ENCODE measurements at regions not wholly inside any gene's neighbourhood (a gene's known extent, or its start where the extent isn't known, plus 50 kb on each side); places are given as distances from the start of the nearest gene placed in this dataset.
A peak's percentile ranks its signal among the peaks of the same experiment; 100 is the strongest.

DNA sequence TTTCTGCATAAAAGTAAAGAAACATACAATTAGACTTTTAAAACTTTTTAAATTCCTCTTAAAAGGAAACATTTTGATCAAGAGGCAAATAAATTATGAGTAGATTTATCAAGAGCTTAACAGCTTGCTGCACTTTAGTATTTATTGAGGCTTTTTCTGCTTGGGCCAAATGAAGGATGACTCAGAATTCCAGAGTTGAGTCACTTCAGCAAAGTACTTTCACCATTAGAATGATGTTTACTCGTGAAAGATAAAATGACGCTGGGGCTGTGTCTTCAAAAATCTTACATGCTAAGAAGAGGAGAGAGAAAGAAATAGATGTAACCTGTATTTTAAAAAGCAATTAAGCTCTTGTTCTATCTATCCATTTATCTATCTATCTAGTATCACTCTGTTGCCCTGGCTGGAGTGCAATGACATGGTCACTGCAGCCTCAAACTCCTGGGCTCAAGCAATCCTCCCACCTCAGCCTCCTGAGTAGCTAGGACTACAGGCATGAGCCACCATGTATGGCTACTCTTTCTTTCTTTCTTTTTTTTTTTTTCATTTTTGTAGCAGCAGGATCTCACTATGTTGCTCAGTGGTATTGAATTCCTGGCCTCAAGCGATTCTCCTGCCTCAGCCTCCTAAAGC is 75.3 kb upstream of the RIOK3 start:
- TF ChIP-seq, protein P1, sequence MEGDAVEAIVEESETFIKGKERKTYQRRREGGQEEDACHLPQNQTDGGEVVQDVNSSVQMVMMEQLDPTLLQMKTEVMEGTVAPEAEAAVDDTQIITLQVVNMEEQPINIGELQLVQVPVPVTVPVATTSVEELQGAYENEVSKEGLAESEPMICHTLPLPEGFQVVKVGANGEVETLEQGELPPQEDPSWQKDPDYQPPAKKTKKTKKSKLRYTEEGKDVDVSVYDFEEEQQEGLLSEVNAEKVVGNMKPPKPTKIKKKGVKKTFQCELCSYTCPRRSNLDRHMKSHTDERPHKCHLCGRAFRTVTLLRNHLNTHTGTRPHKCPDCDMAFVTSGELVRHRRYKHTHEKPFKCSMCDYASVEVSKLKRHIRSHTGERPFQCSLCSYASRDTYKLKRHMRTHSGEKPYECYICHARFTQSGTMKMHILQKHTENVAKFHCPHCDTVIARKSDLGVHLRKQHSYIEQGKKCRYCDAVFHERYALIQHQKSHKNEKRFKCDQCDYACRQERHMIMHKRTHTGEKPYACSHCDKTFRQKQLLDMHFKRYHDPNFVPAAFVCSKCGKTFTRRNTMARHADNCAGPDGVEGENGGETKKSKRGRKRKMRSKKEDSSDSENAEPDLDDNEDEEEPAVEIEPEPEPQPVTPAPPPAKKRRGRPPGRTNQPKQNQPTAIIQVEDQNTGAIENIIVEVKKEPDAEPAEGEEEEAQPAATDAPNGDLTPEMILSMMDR (conservative IDR thresholded peaks at IDR 0.05; ENCODE audit: low read depth), result no peak
- peak; percentile 63 for DNase-seq (ENCODE audit: low spot score)
- H3K27ac ChIP-seq, result peak overlapping the region; percentile 78
- ChIA-PET CTCF (interaction anchor here (0.7 to 1.9 kb wide), 5 partner anchors 8 to 346 kb away, joined by 3 to 11 read pairs (median 6); partner anchors contain the start of gene CABLES1), POLR2A (ENCODE audit: low non-redundant PET) (no interaction called here)

DNA sequence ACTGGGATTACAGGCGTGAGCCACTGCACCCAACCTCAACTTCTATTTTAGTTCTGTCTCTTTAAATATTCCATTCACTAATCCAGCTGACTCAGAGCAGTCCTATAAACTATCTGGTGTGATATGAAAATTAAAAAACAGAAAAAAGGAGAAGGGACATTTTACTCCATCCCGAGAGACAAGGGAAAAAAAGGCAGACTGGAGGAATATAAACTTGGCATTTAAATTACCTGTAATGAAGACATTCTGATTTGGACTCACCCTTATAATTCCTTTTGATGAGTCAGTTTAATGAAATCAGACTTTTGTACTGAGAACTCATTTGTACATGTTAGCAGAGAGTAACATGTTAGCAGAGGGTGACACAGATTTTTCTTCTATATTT is 74.8 kb upstream of the RIOK3 start:
- POLR2A ChIA-PET (ENCODE audit: low non-redundant PET), result no interaction called here
- TF ChIP-seq, protein P1 (conservative IDR thresholded peaks at IDR 0.05; ENCODE audit: low read depth), result no peak
- CTCF ChIA-PET, result interaction anchor here (0.7 to 1.9 kb wide), 7 partner anchors 8 to 347 kb away, joined by 3 to 11 read pairs (median 5); partner anchors contain the start of gene CABLES1

DNA sequence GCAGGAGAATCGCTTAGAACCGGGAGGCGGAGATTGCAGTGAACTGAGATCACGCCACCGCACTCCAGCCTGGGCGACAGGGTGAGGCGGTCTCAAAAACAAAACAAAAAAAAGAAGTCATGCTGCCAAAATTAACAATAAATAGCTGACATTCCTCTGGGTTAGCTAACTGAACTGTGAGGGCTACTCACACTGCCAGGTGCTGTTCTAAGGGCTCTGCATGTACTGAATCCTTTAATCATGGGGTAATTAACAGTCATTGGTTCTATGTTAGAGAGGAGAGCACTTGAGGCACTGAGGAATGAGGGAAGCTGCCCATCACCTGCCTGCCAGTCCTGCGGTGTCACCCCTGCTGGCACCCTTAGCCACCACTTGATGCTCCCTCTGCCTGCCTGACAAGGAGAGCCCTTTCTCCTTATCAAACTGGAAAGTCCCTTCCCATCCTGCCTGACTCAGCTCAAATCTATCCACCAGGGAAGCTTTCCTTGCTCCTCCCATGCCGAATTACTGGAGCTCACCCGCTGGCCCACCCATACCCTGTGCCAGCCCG is 73.0 kb upstream of the RIOK3 start:
- TF ChIP-seq, protein P1 (conservative IDR thresholded peaks at IDR 0.05; ENCODE audit: low read depth), result no peak
- CTCF ChIA-PET, result interaction anchor here (0.6 to 0.8 kb wide), 2 partner anchors 120 to 641 kb away, joined by 3 read pairs; no protein-coding TSS in a partner anchor
- no peak for DNase-seq (ENCODE audit: low spot score)
- peak overlapping the region; percentile 41 for H3K27ac ChIP-seq
- POLR2A ChIA-PET (ENCODE audit: low non-redundant PET), result no interaction called here

More for the DNA sequence above, 74.8 kb upstream of the RIOK3 start:
- peak; percentile 59 for DNase-seq (ENCODE audit: low spot score)
- H3K27ac ChIP-seq, result peak overlapping the region; percentile 78

DNA sequence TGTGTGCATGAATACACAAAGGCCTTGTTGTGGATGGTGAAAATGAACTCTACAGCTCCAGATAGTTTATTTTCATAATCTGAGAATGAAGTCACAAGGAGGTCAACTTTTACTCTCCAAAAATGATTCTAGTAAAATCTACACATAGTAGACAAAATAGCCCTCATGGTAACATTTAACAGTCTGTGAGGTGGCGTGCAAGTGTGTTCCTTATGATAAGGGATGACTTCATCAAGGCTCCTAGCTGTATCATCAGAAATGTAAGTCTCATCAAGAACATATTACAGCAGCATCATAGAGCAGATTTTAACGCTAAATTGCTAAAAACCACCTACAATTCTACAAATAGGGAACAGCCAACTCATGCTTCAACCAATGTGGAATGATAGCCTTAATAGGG is 72.3 kb upstream of the RIOK3 start:
- POLR2A ChIA-PET (ENCODE audit: low non-redundant PET), result no interaction called here
- CTCF ChIA-PET, result interaction anchor here (0.7 kb wide), 2 partner anchors 25 to 134 kb away, joined by 3 read pairs; no protein-coding TSS in a partner anchor
- TF ChIP-seq, protein P1 (conservative IDR thresholded peaks at IDR 0.05; ENCODE audit: low read depth), result no peak
- no peak for DNase-seq (ENCODE audit: low spot score)
- H3K27ac ChIP-seq, result no peak overlapping the region

DNA sequence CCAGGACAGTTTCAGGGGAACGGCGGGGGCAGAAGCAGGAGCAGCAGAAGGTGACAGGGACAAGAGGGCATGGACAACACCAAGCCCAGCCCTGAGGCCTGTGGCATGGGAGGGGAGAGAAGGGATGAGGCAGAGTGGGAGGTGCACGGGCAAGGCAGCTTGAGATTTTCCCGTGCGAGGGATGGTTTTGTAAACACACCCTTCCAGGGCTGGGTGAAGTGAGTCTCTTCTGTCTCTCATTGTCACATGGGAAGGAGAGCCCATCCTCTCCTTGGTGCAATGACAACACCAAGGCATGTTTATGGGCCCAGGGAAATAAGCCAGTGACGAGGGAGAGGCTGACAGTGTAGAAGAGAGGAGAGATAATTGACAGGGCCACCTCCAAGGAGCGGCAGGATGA is 69.6 kb upstream of the RIOK3 start:
- ChIA-PET CTCF (no interaction called here), POLR2A (ENCODE audit: low non-redundant PET) (no interaction called here)
- TF ChIP-seq, protein P1 (conservative IDR thresholded peaks at IDR 0.05; ENCODE audit: low read depth), result no peak
- DNase-seq (ENCODE audit: low spot score), result no peak
- no peak overlapping the region for H3K27ac ChIP-seq

DNA sequence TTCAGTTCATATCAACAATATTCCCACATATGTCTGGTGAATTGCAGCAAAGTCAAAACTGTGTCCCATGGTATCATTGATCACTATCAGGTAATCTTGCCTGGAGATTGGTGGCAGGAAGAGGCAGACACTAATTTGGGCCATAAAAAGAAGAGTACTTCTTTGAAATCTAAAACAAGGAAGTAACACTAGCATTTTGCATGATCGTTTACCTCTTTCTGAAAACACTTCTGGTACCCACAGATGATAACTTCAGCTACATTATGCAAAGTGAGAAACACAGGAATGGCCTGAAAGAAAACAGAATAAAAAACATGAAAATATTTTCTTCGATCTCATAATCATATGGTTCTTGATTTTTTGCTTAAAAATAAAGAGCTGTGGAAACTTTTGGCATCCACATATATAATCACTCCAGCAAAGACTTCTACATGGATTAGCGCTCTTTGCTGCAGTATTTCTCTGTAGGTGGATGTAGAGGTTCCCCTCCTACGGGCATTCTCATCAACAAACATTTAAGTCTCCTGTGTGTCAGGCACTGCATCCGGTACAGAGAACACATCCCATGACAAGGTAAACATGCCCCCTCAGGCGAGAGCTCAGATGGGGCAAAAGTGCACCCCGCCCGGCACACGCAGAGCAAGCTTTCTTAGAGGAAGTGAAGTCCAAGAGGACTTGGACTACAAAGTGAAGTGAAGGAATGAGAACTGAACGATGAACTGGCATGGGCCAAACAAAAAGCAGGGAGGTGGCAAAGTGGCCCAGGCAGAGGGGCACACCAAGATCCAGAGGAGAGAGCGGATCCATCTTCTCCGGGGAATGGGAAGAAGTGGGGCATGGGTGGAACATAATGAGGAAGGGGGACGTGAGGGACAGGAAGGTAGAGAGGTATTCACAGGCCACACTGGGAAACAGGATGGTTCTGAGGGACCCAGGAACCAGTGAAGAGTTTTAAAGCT is 68.0 kb upstream of the RIOK3 start:
- no peak for DNase-seq (ENCODE audit: low spot score)
- TF ChIP-seq, protein P1 (conservative IDR thresholded peaks at IDR 0.05; ENCODE audit: low read depth), result no peak
- H3K27ac ChIP-seq, result no peak overlapping the region
- ChIA-PET CTCF (no interaction called here), POLR2A (ENCODE audit: low non-redundant PET) (no interaction called here)

Data from RWPE1 (cell line).